A673 (cell line): ENCODE measurements at regions not wholly inside any gene's neighbourhood (a gene's known extent, or its start where the extent isn't known, plus 50 kb on each side); places are given as distances from the start of the nearest gene placed in this dataset.

Experiments
- CTCF ChIP-seq: fragments of 300-800, 200-600 bp; sonication (generic); conservative IDR thresholded peaks from 2 replicates; pipeline ENCODE4 v1.5.1; 2017; ENCODE audit warnings: low read depth, mild to moderate bottlenecking, antibody characterized with exemption, low read length, moderate library complexity, mixed read lengths
- EZH2 ChIP-seq: fragments of 200-600 bp; sonication (generic); IDR thresholded peaks from 2 replicates; pipeline ENCODE4 v1.6.1; 2017; ENCODE audit warnings: borderline replicate concordance, low read depth, mild to moderate bottlenecking, mixed read lengths, antibody characterized with exemption, low read length; ENCODE audit not compliant: poor library complexity, severe bottlenecking

DNA sequence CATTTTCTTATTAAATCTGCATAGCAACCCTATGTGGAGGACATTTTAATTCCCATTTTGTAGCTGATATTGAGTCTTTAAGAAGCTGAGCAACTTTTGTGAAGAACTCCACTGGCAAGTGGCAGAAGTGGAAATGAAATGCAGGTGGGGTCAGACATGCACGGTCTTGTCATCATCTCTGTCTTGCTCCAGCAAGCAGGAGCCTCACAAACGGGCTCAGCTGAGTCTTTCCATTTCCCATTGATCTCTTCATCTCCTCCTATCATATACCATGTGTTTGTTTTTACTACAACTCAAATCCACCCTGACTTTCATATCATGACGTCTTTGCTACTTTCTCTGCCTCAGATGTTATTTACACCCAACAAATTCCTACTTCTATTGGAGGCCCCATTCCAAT is 97.9 kb upstream of the TENM4 start:
- TF ChIP-seq CTCF (no peak), EZH2 (no peak)
